A549 (cell line): ENCODE measurements at regions not wholly inside any gene's neighbourhood (a gene's known extent, or its start where the extent isn't known, plus 50 kb on each side); places are given as distances from the start of the nearest gene placed in this dataset.

Experiments
- POLR2A ChIP-seq: IDR thresholded peaks from 2 replicates; pipeline ENCODE4 v1.6.1; 2012; ENCODE audit warnings: mild to moderate bottlenecking, low read length
- RAD21 ChIP-seq, 2 experiments: fragments of >200 bp in 1 of 2; sonication (Bioruptor Twin) in 1 of 2; formaldehyde crosslinking in 1 of 2; IDR thresholded peaks in 1 of 2; conservative IDR thresholded peaks in 1 of 2; 2 replicates in 1 of 2; 3 replicates in 1 of 2; pipeline ENCODE4 v1.6.1; 2012 to 2018; ENCODE audit warnings: inconsistent platforms in 1 of 2
- RFX5 ChIP-seq: fragments of 450-650 bp; IDR thresholded peaks from 2 replicates; pipeline ENCODE4 v1.7.1; 2014; ENCODE audit warnings: antibody characterized with exemption, mild to moderate bottlenecking, moderate library complexity
- TF ChIP-seq, protein P1 (sequence below): fragments of >200 bp; sonication (Bioruptor Twin); formaldehyde crosslinking; IDR thresholded peaks from 3 replicates; pipeline ENCODE4 v1.5.1; 2016

DNA sequence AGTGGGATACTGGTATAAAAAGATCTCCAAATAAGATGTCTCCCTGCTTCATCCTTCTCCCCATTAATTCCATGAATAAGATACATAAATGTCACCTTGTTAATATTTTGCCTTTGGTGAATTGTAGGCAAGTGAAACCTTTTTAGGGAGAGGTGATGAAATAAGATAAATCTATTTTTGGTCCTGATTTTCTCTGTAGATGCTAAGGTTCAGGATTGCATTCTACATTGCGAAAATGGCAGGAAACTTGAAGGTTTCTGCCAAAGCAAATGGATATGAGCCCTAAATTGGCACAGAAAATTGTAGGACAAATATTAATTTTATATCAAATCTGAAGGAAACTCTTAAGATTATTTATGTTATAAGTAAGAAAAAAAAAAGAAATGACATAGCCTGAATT, 107.1 kb downstream of the PLPPR4 start:
- TF ChIP-seq RAD21 (conservative IDR thresholded peaks at IDR 0.05 in 1 of 2, IDR thresholded peaks at IDR 0.05 in 1 of 2), result no peak
- TF ChIP-seq, protein P1, sequence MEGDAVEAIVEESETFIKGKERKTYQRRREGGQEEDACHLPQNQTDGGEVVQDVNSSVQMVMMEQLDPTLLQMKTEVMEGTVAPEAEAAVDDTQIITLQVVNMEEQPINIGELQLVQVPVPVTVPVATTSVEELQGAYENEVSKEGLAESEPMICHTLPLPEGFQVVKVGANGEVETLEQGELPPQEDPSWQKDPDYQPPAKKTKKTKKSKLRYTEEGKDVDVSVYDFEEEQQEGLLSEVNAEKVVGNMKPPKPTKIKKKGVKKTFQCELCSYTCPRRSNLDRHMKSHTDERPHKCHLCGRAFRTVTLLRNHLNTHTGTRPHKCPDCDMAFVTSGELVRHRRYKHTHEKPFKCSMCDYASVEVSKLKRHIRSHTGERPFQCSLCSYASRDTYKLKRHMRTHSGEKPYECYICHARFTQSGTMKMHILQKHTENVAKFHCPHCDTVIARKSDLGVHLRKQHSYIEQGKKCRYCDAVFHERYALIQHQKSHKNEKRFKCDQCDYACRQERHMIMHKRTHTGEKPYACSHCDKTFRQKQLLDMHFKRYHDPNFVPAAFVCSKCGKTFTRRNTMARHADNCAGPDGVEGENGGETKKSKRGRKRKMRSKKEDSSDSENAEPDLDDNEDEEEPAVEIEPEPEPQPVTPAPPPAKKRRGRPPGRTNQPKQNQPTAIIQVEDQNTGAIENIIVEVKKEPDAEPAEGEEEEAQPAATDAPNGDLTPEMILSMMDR, result no peak
- no peak for TF ChIP-seq POLR2A
- no peak for TF ChIP-seq RFX5
